ENCODE measurements at regions not wholly inside any gene's neighbourhood (a gene's known extent, or its start where the extent isn't known, plus 50 kb on each side); places are given as distances from the start of the nearest gene placed in this dataset.
"Not testable (repeated sequence)": the region's sequence is repeated elsewhere in the genome, so short reads cannot be mapped to it uniquely, and the experiment has no call there.

DNA sequence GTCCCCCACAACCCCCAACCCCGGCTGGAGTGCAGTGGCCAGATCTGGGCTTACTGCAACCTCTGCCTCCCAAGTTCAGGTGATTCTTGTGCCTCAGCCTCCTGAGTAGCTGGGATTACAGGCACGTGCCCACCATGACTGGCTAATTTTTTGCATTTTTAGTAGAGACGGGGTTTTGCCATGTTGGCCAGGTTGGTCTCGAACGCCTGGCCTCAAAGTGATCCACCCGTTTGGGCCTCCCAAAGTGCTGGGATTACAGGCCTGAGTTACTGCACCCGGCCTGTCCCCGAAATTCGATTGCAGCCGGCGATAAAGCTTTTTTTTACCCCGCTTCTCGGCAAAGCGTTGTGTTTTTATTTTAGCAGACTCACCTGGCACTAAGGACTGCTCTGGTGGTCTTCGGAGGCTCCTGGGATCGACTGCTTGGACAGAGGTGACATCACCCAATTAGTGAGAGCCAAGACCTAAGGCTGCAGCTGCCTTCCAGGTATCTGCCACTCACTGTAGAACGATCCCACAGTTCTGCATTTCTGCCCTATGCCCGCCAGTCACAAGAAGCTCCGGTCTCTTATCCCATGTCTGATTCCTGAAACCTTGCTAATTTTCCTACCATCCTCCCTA is 82.2 kb upstream of the ARL4D start:
- no peak for DNase-seq (ENCODE audit: low read depth in 1 of 2, low spot score in 1 of 2)

DNA sequence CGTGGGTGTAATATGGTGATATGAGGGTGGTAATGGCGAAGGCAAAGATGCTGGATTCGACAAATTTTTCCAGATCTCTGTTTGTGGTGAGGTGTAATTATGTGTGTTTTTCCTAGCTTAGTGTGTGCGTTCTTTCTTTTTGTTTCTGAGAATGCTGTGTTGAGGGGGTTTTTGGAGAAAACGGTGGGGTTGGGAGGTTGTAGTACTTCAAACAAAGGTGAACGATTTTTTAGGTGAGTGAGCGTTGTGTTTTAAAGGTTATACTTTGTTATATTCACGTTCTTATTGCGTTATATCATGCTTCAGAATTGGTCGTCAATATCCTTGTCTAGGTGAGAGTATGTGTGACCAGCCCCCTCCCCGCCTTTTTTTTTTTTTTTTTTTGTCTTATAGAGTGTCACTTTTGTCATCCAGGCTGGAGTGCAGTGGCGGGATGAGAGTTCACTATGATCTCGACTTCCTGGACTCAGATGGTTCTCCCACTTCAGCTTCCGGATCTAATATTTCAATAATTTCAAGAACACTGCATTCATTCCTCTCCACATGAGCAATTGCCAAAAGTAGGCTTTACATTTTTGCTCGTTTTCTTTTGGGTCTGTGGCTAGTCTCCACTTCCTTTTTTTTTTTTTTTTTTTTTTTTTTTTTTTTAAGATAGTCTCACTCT is 82.2 kb upstream of the RNU2-1 start:
- no peak for DNase-seq (ENCODE audit: low read depth in 1 of 2, low spot score in 1 of 2)

DNA sequence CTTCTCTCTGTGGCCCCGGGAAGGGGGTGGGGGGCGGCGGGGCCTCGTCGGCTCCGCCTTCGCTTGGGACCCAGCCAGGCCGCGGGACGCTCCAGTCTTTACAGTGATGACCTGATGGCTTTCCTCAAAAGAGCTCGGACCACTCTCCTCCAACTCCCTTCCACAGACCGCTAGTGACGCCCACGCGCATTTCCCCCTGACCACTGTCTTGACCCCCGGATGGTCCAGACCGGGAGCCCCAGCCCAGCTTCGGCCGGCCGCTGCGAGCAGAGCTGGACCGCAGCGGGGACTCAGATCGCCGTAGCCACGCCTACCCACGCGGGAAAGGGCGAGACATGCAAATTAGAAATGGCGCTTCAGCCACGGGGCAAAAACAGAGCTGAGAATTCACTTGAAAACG is 81.6 kb upstream of the RNU2-1 start:
- no peak for DNase-seq (ENCODE audit: low read depth in 1 of 2, low spot score in 1 of 2)

GRCh38 chr17:43314611-43315011 is 80.8 kb upstream of the RNU2-1 start:
- no peak for DNase-seq (ENCODE audit: low read depth in 1 of 2, low spot score in 1 of 2)

GRCh38 chr17:43312011-43312410 is 78.2 kb upstream of the RNU2-1 start:
- no peak for DNase-seq (ENCODE audit: low read depth in 1 of 2, low spot score in 1 of 2)

- DNase-seq (ENCODE audit: low read depth in 1 of 2, low spot score in 1 of 2), result no peak
Measured at GRCh38 chr17:43309505-43310332, 75.9 kb upstream of the RNU2-1 start.

GRCh38 chr17:43308999-43309398 is 75.2 kb upstream of the RNU2-1 start:
- DNase-seq (ENCODE audit: low read depth in 1 of 2, low spot score in 1 of 2), result no peak

DNA sequence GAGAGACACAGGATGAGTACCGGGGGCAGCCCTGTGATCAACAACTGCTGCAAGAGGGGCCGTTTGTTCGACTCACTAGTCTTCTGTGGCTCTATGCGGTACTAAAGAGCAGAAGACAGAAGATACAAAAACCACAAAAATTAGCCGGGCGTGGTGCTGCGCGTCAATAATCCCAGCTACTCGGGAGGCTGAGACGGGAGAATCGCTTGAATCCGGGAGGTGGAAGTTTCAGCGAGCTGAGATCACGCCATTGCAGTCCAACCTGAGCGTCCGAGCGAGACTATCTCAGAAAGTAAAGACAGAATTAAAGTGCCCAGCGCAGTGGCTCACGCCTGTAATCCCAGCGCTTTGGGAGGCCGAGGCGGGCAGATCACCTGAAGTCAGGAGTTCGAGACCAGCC is 71.0 kb upstream of the RNU2-1 start:
- not testable (repeated sequence) for DNase-seq (ENCODE audit: low read depth in 1 of 2, low spot score in 1 of 2)

- DNase-seq (ENCODE audit: low read depth in 1 of 2, low spot score in 1 of 2), result not testable (repeated sequence)
Measured at GRCh38 chr17:43303049-43303448, 69.3 kb upstream of the RNU2-1 start.

GRCh38 chr17:43299300-43300076 is 65.7 kb upstream of the RNU2-1 start:
- DNase-seq (ENCODE audit: low read depth in 1 of 2, low spot score in 1 of 2), result not testable (repeated sequence)

DNA sequence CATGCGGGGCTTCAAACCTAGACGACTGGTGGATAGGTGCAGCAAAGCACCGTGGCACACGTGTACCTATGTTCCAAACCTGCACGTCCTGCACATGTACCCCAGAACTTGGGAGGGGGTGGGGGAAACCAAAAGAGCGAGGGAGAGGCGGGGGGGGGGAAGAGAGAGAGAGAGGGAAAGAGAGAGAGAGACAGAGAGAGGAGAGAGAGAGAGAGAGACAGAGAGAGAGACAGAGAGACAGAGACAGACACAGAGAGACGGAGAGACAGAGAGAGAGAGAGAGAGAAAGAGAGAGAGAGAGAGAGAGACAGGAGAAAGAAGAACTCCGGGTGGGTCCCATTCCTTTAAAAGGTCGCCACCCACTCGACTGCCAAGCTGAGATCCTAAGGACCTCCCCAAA is 55.9 kb upstream of the RNU2-1 start:
- not testable (repeated sequence) for DNase-seq (ENCODE audit: low read depth in 1 of 2, low spot score in 1 of 2)

DNA sequence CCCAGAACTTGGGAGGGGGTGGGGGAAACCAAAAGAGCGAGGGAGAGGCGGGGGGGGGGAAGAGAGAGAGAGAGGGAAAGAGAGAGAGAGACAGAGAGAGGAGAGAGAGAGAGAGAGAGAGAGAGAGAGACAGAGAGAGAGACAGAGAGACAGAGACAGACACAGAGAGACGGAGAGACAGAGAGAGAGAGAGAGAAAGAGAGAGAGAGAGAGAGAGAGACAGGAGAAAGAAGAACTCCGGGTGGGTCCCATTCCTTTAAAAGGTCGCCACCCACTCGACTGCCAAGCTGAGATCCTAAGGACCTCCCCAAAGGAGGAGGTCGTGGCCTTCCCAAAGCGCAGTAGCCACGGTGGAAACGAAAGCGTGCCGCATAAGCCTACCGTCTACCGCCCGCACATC is 49.8 kb upstream of the RNU2-1 start:
- DNase-seq (ENCODE audit: low read depth in 1 of 2, low spot score in 1 of 2), result not testable (repeated sequence)
